ENCODE measurements at regions not wholly inside any gene's neighbourhood (a gene's known extent, or its start where the extent isn't known, plus 50 kb on each side); places are given as distances from the start of the nearest gene placed in this dataset.
"Not testable (repeated sequence)": the region's sequence is repeated elsewhere in the genome, so short reads cannot be mapped to it uniquely, and the experiment has no call there.

GRCh38 chr4:125262502-125262901, 52.3 kb upstream of the FAT4 start:
- no peak for ATAC-seq (replicated peaks)
- no peak overlapping the region for H3K4me3 Mint-ChIP-seq
- H3K9me3 Mint-ChIP-seq = no peaks in the 10 kb centered on the region
- no peaks in the 10 kb centered on the region for H3K4me1 Mint-ChIP-seq
- H3K27ac Mint-ChIP-seq = no peak overlapping the region
- H3K27me3 Mint-ChIP-seq = no peaks in the 10 kb centered on the region
- no peaks in the 10 kb centered on the region for H3K36me3 Mint-ChIP-seq (ENCODE audit: low read depth)

GRCh38 chr4:125262079-125262478, 52.7 kb upstream of the FAT4 start:
- H3K4me3 Mint-ChIP-seq = no peak overlapping the region
- H3K36me3 Mint-ChIP-seq (ENCODE audit: low read depth) = no peaks in the 10 kb centered on the region
- no peaks in the 10 kb centered on the region for H3K27me3 Mint-ChIP-seq
- no peak overlapping the region for H3K27ac Mint-ChIP-seq
- no peak for ATAC-seq (replicated peaks)
- H3K4me1 Mint-ChIP-seq = no peaks in the 10 kb centered on the region
- no peaks in the 10 kb centered on the region for H3K9me3 Mint-ChIP-seq

- H3K4me1 Mint-ChIP-seq = no peaks in the 10 kb centered on the region
- H3K27me3 Mint-ChIP-seq = no peaks in the 10 kb centered on the region
- H3K9me3 Mint-ChIP-seq = peaks cover 4% of the 10 kb centered on the region
- ATAC-seq (replicated peaks) = no peak
- no peaks in the 10 kb centered on the region for H3K36me3 Mint-ChIP-seq (ENCODE audit: low read depth)
- no peak overlapping the region for H3K27ac Mint-ChIP-seq
- H3K4me3 Mint-ChIP-seq = no peak overlapping the region
These were observed 60.6 kb upstream of the FAT4 start for GRCh38 chr4:125254106-125254505.

GRCh38 chr4:125244848-125245450, 69.8 kb upstream of the FAT4 start:
- ATAC-seq (replicated peaks) = no peak
- Mint-ChIP-seq H3K27ac (no peak overlapping the region), H3K4me3 (no peak overlapping the region), H3K27me3 (no peaks in the 10 kb centered on the region), H3K36me3 (ENCODE audit: low read depth) (no peaks in the 10 kb centered on the region), H3K9me3 (peaks cover 3% of the 10 kb centered on the region), H3K4me1 (no peaks in the 10 kb centered on the region)

- H3K4me3 Mint-ChIP-seq = no peak overlapping the region
- no peaks in the 10 kb centered on the region for H3K4me1 Mint-ChIP-seq
- no peaks in the 10 kb centered on the region for H3K27me3 Mint-ChIP-seq
- no peak overlapping the region for H3K27ac Mint-ChIP-seq
- H3K9me3 Mint-ChIP-seq = peaks cover 3% of the 10 kb centered on the region
- no peaks in the 10 kb centered on the region for H3K36me3 Mint-ChIP-seq (ENCODE audit: low read depth)
- ATAC-seq (replicated peaks) = no peak
These were observed 70.9 kb upstream of the FAT4 start for GRCh38 chr4:125243789-125244397.

GRCh38 chr4:125235971-125236370, 78.8 kb upstream of the FAT4 start:
- ATAC-seq (replicated peaks) = no peak
- Mint-ChIP-seq H3K27ac (no peak overlapping the region), H3K27me3 (no peaks in the 10 kb centered on the region)

GRCh38 chr4:125231661-125232060, 83.1 kb upstream of the FAT4 start:
- no peak overlapping the region for H3K27ac Mint-ChIP-seq
- no peak overlapping the region for H3K4me3 Mint-ChIP-seq
- H3K27me3 Mint-ChIP-seq = no peaks in the 10 kb centered on the region
- no peaks in the 10 kb centered on the region for H3K4me1 Mint-ChIP-seq
- no peaks in the 10 kb centered on the region for H3K36me3 Mint-ChIP-seq (ENCODE audit: low read depth)
- no peak for ATAC-seq (replicated peaks)
- peaks cover 5% of the 10 kb centered on the region for H3K9me3 Mint-ChIP-seq

More at GRCh38 chr4:125235971-125236370, 78.8 kb upstream of the FAT4 start:
- Mint-ChIP-seq H3K4me3 (no peak overlapping the region), H3K36me3 (ENCODE audit: low read depth) (no peaks in the 10 kb centered on the region), H3K9me3 (peaks cover 5% of the 10 kb centered on the region), H3K4me1 (no peaks in the 10 kb centered on the region)

- Mint-ChIP-seq H3K27ac (no peak overlapping the region), H3K36me3 (ENCODE audit: low read depth) (no peaks in the 10 kb centered on the region), H3K9me3 (peaks cover 5% of the 10 kb centered on the region), H3K27me3 (no peaks in the 10 kb centered on the region), H3K4me3 (no peak overlapping the region), H3K4me1 (no peaks in the 10 kb centered on the region)
- ATAC-seq (replicated peaks) = no peak
These were observed 85.1 kb upstream of the FAT4 start for GRCh38 chr4:125229596-125230058.

GRCh38 chr4:125225806-125226205, 88.9 kb upstream of the FAT4 start:
- no peak overlapping the region for H3K4me3 Mint-ChIP-seq
- no peak for ATAC-seq (replicated peaks)
- no peak overlapping the region for H3K27ac Mint-ChIP-seq
- no peaks in the 10 kb centered on the region for H3K4me1 Mint-ChIP-seq
- H3K9me3 Mint-ChIP-seq = no peaks in the 10 kb centered on the region
- no peaks in the 10 kb centered on the region for H3K36me3 Mint-ChIP-seq (ENCODE audit: low read depth)
- H3K27me3 Mint-ChIP-seq = no peaks in the 10 kb centered on the region

GRCh38 chr4:125200556-125200955, 114.2 kb upstream of the FAT4 start:
- H3K36me3 Mint-ChIP-seq (ENCODE audit: low read depth) = no peaks in the 10 kb centered on the region
- no peaks in the 10 kb centered on the region for H3K4me1 Mint-ChIP-seq
- ATAC-seq (replicated peaks) = no peak
- no peak overlapping the region for H3K4me3 Mint-ChIP-seq
- H3K27ac Mint-ChIP-seq = no peak overlapping the region
- no peaks in the 10 kb centered on the region for H3K27me3 Mint-ChIP-seq
- H3K9me3 Mint-ChIP-seq = peaks cover 10% of the 10 kb centered on the region

GRCh38 chr4:125198916-125199315, 115.8 kb upstream of the FAT4 start:
- Mint-ChIP-seq H3K4me3 (no peak overlapping the region), H3K4me1 (no peaks in the 10 kb centered on the region), H3K27me3 (no peaks in the 10 kb centered on the region), H3K27ac (no peak overlapping the region), H3K9me3 (peaks cover 10% of the 10 kb centered on the region), H3K36me3 (ENCODE audit: low read depth) (no peaks in the 10 kb centered on the region)
- ATAC-seq (replicated peaks) = no peak

- H3K36me3 Mint-ChIP-seq (ENCODE audit: low read depth); H3K4me3 Mint-ChIP-seq; H3K9me3 Mint-ChIP-seq; H3K27me3 Mint-ChIP-seq; ATAC-seq (replicated peaks); H3K27ac Mint-ChIP-seq; H3K4me1 Mint-ChIP-seq: not testable (repeated sequence)
These were observed 122.8 kb upstream of the FAT4 start for GRCh38 chr4:125191874-125192459.

GRCh38 chr4:125191232-125191631, 123.5 kb upstream of the FAT4 start:
- H3K9me3 Mint-ChIP-seq = peaks cover 4% of the 10 kb centered on the region
- no peak overlapping the region for H3K27ac Mint-ChIP-seq
- no peak overlapping the region for H3K4me3 Mint-ChIP-seq
- no peaks in the 10 kb centered on the region for H3K4me1 Mint-ChIP-seq
- no peaks in the 10 kb centered on the region for H3K27me3 Mint-ChIP-seq
- ATAC-seq (replicated peaks) = no peak
- H3K36me3 Mint-ChIP-seq (ENCODE audit: low read depth) = no peaks in the 10 kb centered on the region

GRCh38 chr4:125187226-125188176, 127.3 kb upstream of the FAT4 start:
- Mint-ChIP-seq H3K9me3 (peaks cover 4% of the 10 kb centered on the region), H3K4me1 (no peaks in the 10 kb centered on the region), H3K4me3 (no peak overlapping the region), H3K27me3 (no peaks in the 10 kb centered on the region), H3K27ac (no peak overlapping the region), H3K36me3 (ENCODE audit: low read depth) (no peaks in the 10 kb centered on the region)
- no peak for ATAC-seq (replicated peaks)
